Breast epithelium (tissue), 3 donors: ENCODE measurements at regions not wholly inside any gene's neighbourhood (a gene's known extent, or its start where the extent isn't known, plus 50 kb on each side); places are given as distances from the start of the nearest gene placed in this dataset.

Experiments
- POLR2A ChIP-seq: fragments of 450-650 bp; IDR thresholded peaks from one replicate; pipeline ENCODE4 v1.6.1; 2016; ENCODE audit warnings: antibody characterized with exemption, mild to moderate bottlenecking, moderate library complexity
- TF ChIP-seq, protein P1 (sequence below), 3 donors: fragments of 450-650 bp; IDR thresholded peaks; one replicate each; pipeline ENCODE4 v1.5.1; 2016 to 2017; ENCODE audit warnings: antibody characterized with exemption in 3 of 3, mild to moderate bottlenecking in 3 of 3, moderate library complexity in 3 of 3

DNA sequence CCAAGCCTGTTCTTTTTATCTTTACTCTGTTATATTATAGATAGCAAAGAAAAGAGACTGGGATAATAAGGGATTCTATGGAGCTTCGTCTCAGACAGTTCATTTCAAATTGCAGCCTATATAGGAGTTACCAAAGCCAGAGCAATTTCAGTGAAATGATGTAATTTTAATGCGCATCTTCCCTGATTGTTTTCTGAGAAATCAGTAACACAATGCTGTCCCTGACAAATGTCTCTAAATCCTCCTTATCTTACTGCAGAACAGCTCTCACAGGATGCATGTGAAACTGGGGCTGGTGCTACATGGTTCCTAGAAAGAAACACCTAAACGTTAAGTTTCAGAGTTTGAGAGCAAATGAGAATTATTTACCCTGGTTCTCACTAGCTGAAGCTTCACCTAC, 467.9 kb upstream of the ANO3 start:
- no peak for TF ChIP-seq POLR2A
- TF ChIP-seq, protein P1, sequence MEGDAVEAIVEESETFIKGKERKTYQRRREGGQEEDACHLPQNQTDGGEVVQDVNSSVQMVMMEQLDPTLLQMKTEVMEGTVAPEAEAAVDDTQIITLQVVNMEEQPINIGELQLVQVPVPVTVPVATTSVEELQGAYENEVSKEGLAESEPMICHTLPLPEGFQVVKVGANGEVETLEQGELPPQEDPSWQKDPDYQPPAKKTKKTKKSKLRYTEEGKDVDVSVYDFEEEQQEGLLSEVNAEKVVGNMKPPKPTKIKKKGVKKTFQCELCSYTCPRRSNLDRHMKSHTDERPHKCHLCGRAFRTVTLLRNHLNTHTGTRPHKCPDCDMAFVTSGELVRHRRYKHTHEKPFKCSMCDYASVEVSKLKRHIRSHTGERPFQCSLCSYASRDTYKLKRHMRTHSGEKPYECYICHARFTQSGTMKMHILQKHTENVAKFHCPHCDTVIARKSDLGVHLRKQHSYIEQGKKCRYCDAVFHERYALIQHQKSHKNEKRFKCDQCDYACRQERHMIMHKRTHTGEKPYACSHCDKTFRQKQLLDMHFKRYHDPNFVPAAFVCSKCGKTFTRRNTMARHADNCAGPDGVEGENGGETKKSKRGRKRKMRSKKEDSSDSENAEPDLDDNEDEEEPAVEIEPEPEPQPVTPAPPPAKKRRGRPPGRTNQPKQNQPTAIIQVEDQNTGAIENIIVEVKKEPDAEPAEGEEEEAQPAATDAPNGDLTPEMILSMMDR (IDR thresholded peaks at IDR 0.05): no peak
